ENCODE measurements at regions not wholly inside any gene's neighbourhood (a gene's known extent, or its start where the extent isn't known, plus 50 kb on each side); places are given as distances from the start of the nearest gene placed in this dataset.
A peak's percentile ranks its signal among the peaks of the same experiment; 100 is the strongest.

GRCh38 chr7:96416599-96416998 is 94.7 kb upstream of the SLC25A13 start:
- no peak for TF ChIP-seq POLR2A (IDR thresholded peaks at IDR 0.05)
- no peak for TF ChIP-seq EP300 (IDR thresholded peaks at IDR 0.05)
- TF ChIP-seq, protein P1, sequence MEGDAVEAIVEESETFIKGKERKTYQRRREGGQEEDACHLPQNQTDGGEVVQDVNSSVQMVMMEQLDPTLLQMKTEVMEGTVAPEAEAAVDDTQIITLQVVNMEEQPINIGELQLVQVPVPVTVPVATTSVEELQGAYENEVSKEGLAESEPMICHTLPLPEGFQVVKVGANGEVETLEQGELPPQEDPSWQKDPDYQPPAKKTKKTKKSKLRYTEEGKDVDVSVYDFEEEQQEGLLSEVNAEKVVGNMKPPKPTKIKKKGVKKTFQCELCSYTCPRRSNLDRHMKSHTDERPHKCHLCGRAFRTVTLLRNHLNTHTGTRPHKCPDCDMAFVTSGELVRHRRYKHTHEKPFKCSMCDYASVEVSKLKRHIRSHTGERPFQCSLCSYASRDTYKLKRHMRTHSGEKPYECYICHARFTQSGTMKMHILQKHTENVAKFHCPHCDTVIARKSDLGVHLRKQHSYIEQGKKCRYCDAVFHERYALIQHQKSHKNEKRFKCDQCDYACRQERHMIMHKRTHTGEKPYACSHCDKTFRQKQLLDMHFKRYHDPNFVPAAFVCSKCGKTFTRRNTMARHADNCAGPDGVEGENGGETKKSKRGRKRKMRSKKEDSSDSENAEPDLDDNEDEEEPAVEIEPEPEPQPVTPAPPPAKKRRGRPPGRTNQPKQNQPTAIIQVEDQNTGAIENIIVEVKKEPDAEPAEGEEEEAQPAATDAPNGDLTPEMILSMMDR (IDR thresholded peaks at IDR 0.05) = no peak
- TF ChIP-seq POLR2AphosphoS5 (IDR thresholded peaks at IDR 0.05) = no peak
- 17 to 24% (median 18%) methylated on average over 1 of the region's 1 CpG for WGBS, 5 donors
- intact Hi-C loops (cut with DNase I; ENCODE audit: low total_unique reads) = no loop called here
- H3K27ac ChIP-seq = no peak overlapping the region
- no peaks in the 10 kb centered on the region for H3K36me3 ChIP-seq
- no peak overlapping the region for H3K4me3 ChIP-seq
- H3K9me3 ChIP-seq = no peaks in the 10 kb centered on the region
- peaks cover 0 to 6% (median 3%) of the 10 kb centered on the region in 4 donors for H3K4me1 ChIP-seq
- H3K27me3 ChIP-seq = no peaks in the 10 kb centered on the region
- no peak for DNase-seq

DNA sequence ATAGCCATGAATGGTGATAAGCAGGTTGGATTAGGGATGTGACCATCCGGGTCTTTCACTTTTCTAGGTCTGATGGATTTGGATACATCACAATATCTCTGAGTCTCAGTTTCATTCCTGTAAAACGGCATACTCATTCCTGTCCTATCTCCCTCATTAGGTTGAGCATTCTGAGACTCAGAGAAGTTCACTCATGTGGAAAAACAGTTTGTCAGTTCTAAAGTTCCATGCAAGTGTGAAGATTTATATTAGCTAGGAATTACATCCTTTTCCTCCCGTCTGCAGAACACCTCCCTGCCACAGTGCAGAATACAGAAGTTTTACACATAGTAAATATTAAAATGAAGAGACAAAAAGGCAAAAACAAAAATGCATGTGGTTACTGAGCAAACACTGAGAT is 94.2 kb upstream of the SLC25A13 start:
- no peaks in the 10 kb centered on the region for H3K9me3 ChIP-seq
- no peaks in the 10 kb centered on the region for H3K27me3 ChIP-seq
- H3K27ac ChIP-seq = no peak overlapping the region
- no peak for DNase-seq
- no peaks in the 10 kb centered on the region for H3K36me3 ChIP-seq
- intact Hi-C loops (cut with DNase I; ENCODE audit: low total_unique reads) = no loop called here
- 41 to 66% (median 54%) methylated on average over 3 of the region's 3 CpGs for WGBS, 5 donors
- peaks cover 0 to 6% (median 3%) of the 10 kb centered on the region in 4 donors for H3K4me1 ChIP-seq
- TF ChIP-seq POLR2A (IDR thresholded peaks at IDR 0.05) = no peak
- TF ChIP-seq, protein P1 (IDR thresholded peaks at IDR 0.05) = no peak
- no peak overlapping the region for H3K4me3 ChIP-seq

DNA sequence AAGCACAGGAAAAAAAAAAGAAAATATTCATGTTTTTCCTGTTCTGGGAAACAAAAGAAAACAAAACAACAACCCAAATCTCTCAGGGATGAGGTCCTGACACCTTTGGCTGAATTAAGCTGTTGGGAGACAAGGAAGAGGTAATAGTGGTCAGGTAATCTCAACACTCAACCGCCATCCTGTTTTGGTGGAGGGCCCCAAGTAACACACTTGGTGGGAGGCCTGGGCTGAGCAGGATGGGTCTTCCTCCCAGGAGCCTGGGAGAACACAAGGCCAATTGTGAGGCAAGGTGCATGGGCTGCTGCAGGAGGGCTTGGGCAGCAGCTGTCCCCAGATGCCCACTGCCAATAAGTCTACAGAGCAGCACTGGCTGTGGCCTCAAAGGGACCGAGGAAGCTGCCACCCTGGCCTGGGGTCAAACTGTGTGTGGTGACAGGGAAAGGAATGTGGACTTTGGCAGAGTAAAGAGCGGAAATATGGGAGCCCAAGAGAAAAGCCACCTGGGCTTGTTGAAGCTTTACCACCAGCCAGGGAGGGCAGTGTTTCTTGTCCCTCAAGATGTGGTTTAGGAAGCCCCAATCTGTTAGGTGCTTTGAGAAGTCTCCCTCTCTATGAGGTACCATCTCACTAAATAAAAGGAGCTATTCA is 93.5 kb upstream of the SLC25A13 start:
- Histone ChIP-seq H3K4me3 (no peak overlapping the region), H3K9me3 (no peaks in the 10 kb centered on the region), H3K36me3 (no peaks in the 10 kb centered on the region), H3K27ac (no peak overlapping the region), H3K27me3 (no peaks in the 10 kb centered on the region), H3K4me1 (peaks cover 0 to 6% (median 3%) of the 10 kb centered on the region in 4 donors)
- TF ChIP-seq, protein P1 (IDR thresholded peaks at IDR 0.05) = no peak
- TF ChIP-seq POLR2AphosphoS5 (IDR thresholded peaks at IDR 0.05) = no peak
- no peak for TF ChIP-seq EP300 (IDR thresholded peaks at IDR 0.05)
- TF ChIP-seq POLR2A (IDR thresholded peaks at IDR 0.05) = no peak
- intact Hi-C loops (cut with DNase I; ENCODE audit: low total_unique reads) = no loop called here
- peak; percentile 17 to 42 for DNase-seq
- 48 to 67% (median 56%) methylated on average over 3 of the region's 3 CpGs for WGBS, 5 donors

GRCh38 chr7:96414931-96415292 is 93.0 kb upstream of the SLC25A13 start:
- Histone ChIP-seq H3K9me3 (no peaks in the 10 kb centered on the region), H3K4me3 (no peak overlapping the region), H3K27ac (no peak overlapping the region), H3K4me1 (peaks cover 0 to 6% (median 3%) of the 10 kb centered on the region in 4 donors), H3K27me3 (no peaks in the 10 kb centered on the region), H3K36me3 (no peaks in the 10 kb centered on the region)
- peak in 1 of 2 donors; percentile 73 for DNase-seq
- intact Hi-C loops (cut with DNase I; ENCODE audit: low total_unique reads) = no loop called here
- TF ChIP-seq, protein P1 (IDR thresholded peaks at IDR 0.05) = peak in 3 of 7 experiments; percentile 23 to 43 (median 39)
- TF ChIP-seq POLR2AphosphoS5 (IDR thresholded peaks at IDR 0.05) (no peak), EP300 (IDR thresholded peaks at IDR 0.05) (no peak), POLR2A (IDR thresholded peaks at IDR 0.05) (no peak)
- 32 to 48% (median 37%) methylated on average over 3 of the region's 3 CpGs for WGBS, 5 donors

Data from stomach (tissue), 8 donors.